Ovary (tissue), 7 donors: ENCODE measurements at regions not wholly inside any gene's neighbourhood (a gene's known extent, or its start where the extent isn't known, plus 50 kb on each side); places are given as distances from the start of the nearest gene placed in this dataset.

Experiments used
- DNase-seq, 5 donors: peaks; one replicate each; pipeline ENCODE4 v3.0.0-alpha.2; 2019 to 2020
- H3K27ac ChIP-seq, 2 donors: fragments of 200-600 bp; one replicate each; pipeline versions ENCODE4 v1.5.1 to v1.8.0; 2019 to 2022
- H3K27me3 ChIP-seq: fragments of 200-600 bp; one replicate; pipeline ENCODE4 v1.8.0; 2022
- H3K36me3 ChIP-seq: fragments of 200-600 bp; sonication (generic); one replicate; pipeline ENCODE4 v1.5.1; 2019
- H3K4me1 ChIP-seq: one replicate; pipeline ENCODE4 v1.8.1; 2013; ENCODE audit warnings: mild to moderate bottlenecking, moderate library complexity; ENCODE audit not compliant: insufficient read depth
- H3K4me3 ChIP-seq: fragments of 200-600 bp; sonication (generic); one replicate; pipeline ENCODE4 v1.5.1; 2017
- H3K9me3 ChIP-seq, 2 donors: fragments of 200-600 bp in 1 of 2; sonication (generic) in 1 of 2; one replicate each; pipeline versions ENCODE4 v1.5.1 to v1.8.1; 2013 to 2019; ENCODE audit warnings: mild to moderate bottlenecking in 1 of 2, moderate library complexity in 1 of 2
- EP300 ChIP-seq: sonication (generic); formaldehyde crosslinking; IDR thresholded peaks from one replicate; pipeline ENCODE4 v1.6.1; 2017; ENCODE audit warnings: antibody characterized with exemption
- POLR2A ChIP-seq: fragments of 450-650 bp; IDR thresholded peaks from one replicate; pipeline ENCODE4 v1.6.1; 2017; ENCODE audit warnings: antibody characterized with exemption, mild to moderate bottlenecking, moderate library complexity
- WGBS, 3 donors: extraction: QIAGEN DNeasy Blood & Tissue Kit in 1 of 3; methylation state at CpG; one replicate each; pipeline versions ENCODE4 v1.1.5 to v1.1.7; 2013 to 2017; 5-methylcytosine and 5-hydroxymethylcytosine counted together
- intact Hi-C, 4 donors: fragments of 100-400 bp; cut with DNase I; formaldehyde crosslinking; loops; one replicate each; pipeline versions ENCODE4 v1.11.0 to v1.15.1; 2022 to 2023
- TF ChIP-seq, protein P1 (sequence below), 3 donors: fragments of 450-650 bp in 2 of 3; fragments of 200-600 bp in 1 of 3; IDR thresholded peaks; one replicate each; pipeline versions ENCODE4 v1.5.1 to v1.8.0; 2016 to 2022; ENCODE audit warnings: antibody characterized with exemption in 3 of 3, mild to moderate bottlenecking in 1 of 3
- donor health status: DM: no; HTN: no; CAD: no; lungs with moderate emphysema.
- donor health status: DM: no; HTN: no; CAD: no.
- donor health status: Bipolar disorder and iron deficiency.
- donor health status: DM: no; HTN: no; CAD: no.
- donor health status: DM: yes; HTN: yes; CAD: no.

DNA sequence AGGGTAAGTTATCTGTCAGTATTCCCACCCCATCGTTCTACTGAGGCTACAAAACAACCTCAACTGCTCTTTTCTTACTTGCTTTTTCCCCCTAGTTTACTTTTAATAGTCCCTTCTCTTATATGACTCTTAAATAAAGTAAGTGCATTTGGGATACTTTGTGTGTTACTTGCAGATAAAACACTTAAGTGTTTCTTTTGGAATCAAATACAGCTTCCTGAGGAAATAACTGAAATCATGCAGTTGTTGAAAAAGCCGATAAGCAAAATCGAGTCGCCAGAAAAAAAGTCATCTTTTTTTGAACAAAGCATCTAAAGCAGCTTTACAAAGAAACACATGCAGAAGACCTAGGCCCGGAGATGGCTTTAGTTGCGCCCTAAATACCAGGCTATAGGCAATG lies 53.5 kb upstream of the EPB41L4A start:
- 44 to 50% (median 49%) methylated on average over 6 of the region's 6 CpGs for WGBS, 3 donors
- no peaks in the 10 kb centered on the region for H3K9me3 ChIP-seq
- H3K4me1 ChIP-seq, result no peaks in the 10 kb centered on the region
- intact Hi-C loops, result no loop called here
- no peak overlapping the region for H3K27ac ChIP-seq
- no peaks in the 10 kb centered on the region for H3K27me3 ChIP-seq
- no peaks in the 10 kb centered on the region for H3K36me3 ChIP-seq
- H3K4me3 ChIP-seq, result no peak overlapping the region
- no peak for DNase-seq
- TF ChIP-seq EP300 (no peak), POLR2A (no peak)
- TF ChIP-seq, protein P1, sequence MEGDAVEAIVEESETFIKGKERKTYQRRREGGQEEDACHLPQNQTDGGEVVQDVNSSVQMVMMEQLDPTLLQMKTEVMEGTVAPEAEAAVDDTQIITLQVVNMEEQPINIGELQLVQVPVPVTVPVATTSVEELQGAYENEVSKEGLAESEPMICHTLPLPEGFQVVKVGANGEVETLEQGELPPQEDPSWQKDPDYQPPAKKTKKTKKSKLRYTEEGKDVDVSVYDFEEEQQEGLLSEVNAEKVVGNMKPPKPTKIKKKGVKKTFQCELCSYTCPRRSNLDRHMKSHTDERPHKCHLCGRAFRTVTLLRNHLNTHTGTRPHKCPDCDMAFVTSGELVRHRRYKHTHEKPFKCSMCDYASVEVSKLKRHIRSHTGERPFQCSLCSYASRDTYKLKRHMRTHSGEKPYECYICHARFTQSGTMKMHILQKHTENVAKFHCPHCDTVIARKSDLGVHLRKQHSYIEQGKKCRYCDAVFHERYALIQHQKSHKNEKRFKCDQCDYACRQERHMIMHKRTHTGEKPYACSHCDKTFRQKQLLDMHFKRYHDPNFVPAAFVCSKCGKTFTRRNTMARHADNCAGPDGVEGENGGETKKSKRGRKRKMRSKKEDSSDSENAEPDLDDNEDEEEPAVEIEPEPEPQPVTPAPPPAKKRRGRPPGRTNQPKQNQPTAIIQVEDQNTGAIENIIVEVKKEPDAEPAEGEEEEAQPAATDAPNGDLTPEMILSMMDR (IDR thresholded peaks at IDR 0.05), result no peak

DNA sequence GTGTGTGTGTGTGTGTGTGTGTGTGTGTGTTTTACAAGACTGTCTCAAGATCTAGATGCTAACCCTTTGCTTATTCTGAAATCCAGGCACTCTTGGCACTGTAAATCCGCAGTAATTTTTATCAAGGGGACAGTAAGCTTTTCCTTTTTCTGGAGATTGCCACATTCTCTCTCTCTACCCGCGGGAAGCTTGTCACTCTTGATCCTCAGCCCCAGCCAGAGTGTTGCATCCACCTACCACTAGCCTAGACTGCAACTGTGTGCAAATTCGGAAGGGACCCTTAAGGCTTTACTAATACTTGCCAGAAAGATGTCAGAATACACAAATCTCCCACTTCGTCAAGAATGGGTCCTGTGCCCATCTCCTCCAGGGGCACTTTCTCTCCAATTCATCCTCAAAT lies 54.9 kb upstream of the EPB41L4A start:
- 80 to 85% (median 82%) methylated on average over 5 of the region's 5 CpGs for WGBS, 3 donors
- no peaks in the 10 kb centered on the region for H3K4me1 ChIP-seq
- intact Hi-C loops, result no loop called here

DNA sequence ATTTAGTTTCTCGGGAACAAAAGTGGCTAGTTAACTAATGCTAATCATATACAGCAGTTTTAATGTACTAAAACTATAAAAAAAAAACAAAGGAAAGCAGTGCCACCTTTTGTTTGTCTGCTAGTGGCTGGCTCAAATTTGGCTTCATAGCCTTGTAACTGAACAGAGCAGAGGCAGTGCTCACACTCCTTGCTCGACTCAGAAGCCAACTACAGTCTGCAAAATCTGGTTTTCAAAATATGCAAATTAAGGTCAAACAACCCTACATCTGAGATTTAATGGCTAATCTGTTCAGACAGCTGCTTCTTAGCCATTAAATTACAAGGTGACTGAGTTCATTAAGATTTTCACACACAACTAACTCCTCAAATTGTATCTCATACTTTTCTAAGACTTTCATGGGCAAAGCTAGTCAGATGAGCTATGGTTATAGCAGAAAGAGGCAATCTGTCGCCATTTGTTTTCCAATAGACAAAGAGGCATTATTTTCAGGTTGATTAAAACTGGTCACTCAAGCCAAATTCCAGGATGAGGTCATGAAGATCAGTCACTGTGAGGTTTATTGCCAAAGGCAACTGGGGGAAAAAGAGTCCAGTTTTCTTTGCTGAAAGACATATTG lies 56.8 kb upstream of the EPB41L4A start:
- DNase-seq, result no peak
- intact Hi-C loops, result no loop called here
- Histone ChIP-seq H3K4me1 (no peaks in the 10 kb centered on the region), H3K27me3 (no peaks in the 10 kb centered on the region), H3K36me3 (no peaks in the 10 kb centered on the region), H3K4me3 (no peak overlapping the region), H3K9me3 (no peaks in the 10 kb centered on the region), H3K27ac (no peak overlapping the region)
- no peak for TF ChIP-seq POLR2A
- TF ChIP-seq, protein P1 (IDR thresholded peaks at IDR 0.05), result no peak
- TF ChIP-seq EP300, result no peak
- 43 to 55% (median 51%) methylated on average over 3 of the region's 3 CpGs for WGBS, 3 donors

More for the DNA sequence above, 54.9 kb upstream of the EPB41L4A start:
- no peaks in the 10 kb centered on the region for H3K9me3 ChIP-seq
- H3K27me3 ChIP-seq, result no peaks in the 10 kb centered on the region
- TF ChIP-seq, protein P1 (IDR thresholded peaks at IDR 0.05), result no peak
- TF ChIP-seq POLR2A (no peak), EP300 (no peak)
- no peak overlapping the region for H3K27ac ChIP-seq
- no peak for DNase-seq
- no peaks in the 10 kb centered on the region for H3K36me3 ChIP-seq
- no peak overlapping the region for H3K4me3 ChIP-seq

DNA sequence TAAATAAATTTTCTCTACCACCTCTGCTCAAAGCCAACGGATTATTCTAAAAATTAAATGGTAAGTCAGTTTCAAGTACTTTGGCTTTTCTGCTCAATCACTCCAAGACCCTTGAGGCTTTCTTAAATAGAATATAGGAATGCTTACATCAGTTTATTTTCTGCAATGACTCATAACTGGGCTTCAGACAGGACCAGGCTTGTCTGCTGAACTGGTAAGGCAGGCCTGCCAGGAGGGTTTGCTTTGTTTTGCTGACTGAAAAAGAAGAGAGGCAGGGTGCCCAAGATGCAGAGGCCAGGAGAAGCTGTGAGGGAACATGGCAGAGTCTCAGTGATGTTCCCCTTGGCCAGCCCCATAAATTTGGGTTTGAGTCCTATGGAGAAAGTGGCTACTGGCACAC lies 60.3 kb upstream of the EPB41L4A start:
- intact Hi-C loops, result no loop called here
- H3K36me3 ChIP-seq, result no peaks in the 10 kb centered on the region
- no peak for TF ChIP-seq EP300
- H3K4me1 ChIP-seq, result no peaks in the 10 kb centered on the region
- H3K4me3 ChIP-seq, result no peak overlapping the region
- H3K9me3 ChIP-seq, result no peaks in the 10 kb centered on the region
- 90 to 93% (median 91%) methylated on average over 1 of the region's 1 CpG for WGBS, 3 donors
- H3K27ac ChIP-seq, result no peak overlapping the region
- DNase-seq, result no peak
- no peaks in the 10 kb centered on the region for H3K27me3 ChIP-seq

DNA sequence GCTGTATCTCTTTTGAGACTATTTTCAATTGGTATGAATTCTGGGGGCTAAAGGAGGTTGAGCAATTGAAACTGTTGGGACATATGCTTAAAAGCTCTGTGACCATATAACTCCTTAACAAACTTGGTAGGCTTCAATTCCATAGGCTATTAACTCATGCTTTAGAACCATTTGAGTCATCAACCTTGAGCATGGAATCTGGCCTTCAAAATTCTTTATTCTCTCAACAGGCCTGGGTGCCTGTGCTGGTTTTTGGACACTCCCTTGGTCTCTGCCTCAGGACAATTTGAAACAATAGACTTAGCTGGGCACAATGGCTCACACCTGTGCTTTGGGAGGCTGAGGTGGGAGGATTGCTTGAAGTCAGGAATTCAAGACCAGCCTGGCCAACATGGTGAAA lies 61.4 kb upstream of the EPB41L4A start:
- Histone ChIP-seq H3K9me3 (no peaks in the 10 kb centered on the region), H3K27ac (no peak overlapping the region), H3K4me1 (no peaks in the 10 kb centered on the region), H3K4me3 (no peak overlapping the region), H3K36me3 (no peaks in the 10 kb centered on the region), H3K27me3 (no peaks in the 10 kb centered on the region)
- TF ChIP-seq, protein P1 (IDR thresholded peaks at IDR 0.05), result no peak
- no peak for TF ChIP-seq POLR2A
- intact Hi-C loops, result no loop called here
- DNase-seq, result no peak
